A549 (cell line): ENCODE measurements at regions not wholly inside any gene's neighbourhood (a gene's known extent, or its start where the extent isn't known, plus 50 kb on each side); places are given as distances from the start of the nearest gene placed in this dataset.

Source experiments
- ATAC-seq, 2 experiments: fragments of 200-7000 bp in 1 of 2; fragments of >200 bp in 1 of 2; cut with Nextera tagmentation in 1 of 2; cut with Tn5 transposase in 1 of 2; 3 replicates each; pipeline versions ENCODE4 v1.8.0 to v1.9.1; 2018 to 2020; ENCODE audit warnings: mild to moderate bottlenecking in 1 of 2, moderate library complexity in 1 of 2
- CTCF ChIA-PET: fragments of 300-600 bp; sonication (Branson Sonifier 250); formaldehyde crosslinking; extraction: SDS; loops from one replicate; lab custom pipeline; 2021; ENCODE audit warnings: antibody characterized with exemption, inconsistent platforms; lab: Yijun Ruan, JAX
- POLR2A ChIA-PET: fragments of 350-600 bp; formaldehyde crosslinking; extraction: SDS; loops from one replicate; lab custom pipeline; 2021; ENCODE audit warnings: antibody characterized with exemption, inconsistent platforms; lab: Yijun Ruan, JAX
- DNase-seq, 2 experiments: peaks; one replicate each; pipeline versions ENCODE4 v3.0.0 to v3.0.0-alpha.2; 2011 to 2016; ENCODE audit warnings: low read depth in 1 of 2, low spot score in 1 of 2
- FAIRE-seq: peaks from 2 replicates; lab custom pipeline; 2011; peaks lifted over from hg19 to GRCh38; lab: Jason Lieb, UNC
- H3K27ac ChIP-seq, 2 experiments: fragments of >200 bp; sonication (Bioruptor Twin); formaldehyde crosslinking; 3 replicates each; pipeline ENCODE4 v1.5.1; 2016 to 2017
- H3K4me1 ChIP-seq: fragments of >200 bp; sonication (Bioruptor Twin); formaldehyde crosslinking; 3 replicates; pipeline ENCODE4 v1.6.1; 2016
- H3K4me2 ChIP-seq: fragments of >200 bp; sonication (Bioruptor Twin); formaldehyde crosslinking; 3 replicates; pipeline ENCODE4 v1.6.1; 2016
- H3K4me3 ChIP-seq: fragments of >200 bp; sonication (Bioruptor Twin); formaldehyde crosslinking; 3 replicates; pipeline ENCODE4 v1.5.1; 2016
- H3K9me3 ChIP-seq: fragments of >200 bp; sonication (Bioruptor Twin); formaldehyde crosslinking; 3 replicates; pipeline ENCODE4 v1.6.1; 2016
- CTCF ChIP-seq: fragments of >200 bp; sonication (Bioruptor Twin); formaldehyde crosslinking; IDR thresholded peaks from 3 replicates; pipeline ENCODE4 v1.5.1; 2016
- EHF ChIP-seq: fragments of 250-450 bp; sonication (Bioruptor Pico); IDR thresholded peaks from 2 replicates; pipeline ENCODE4 v1.5.0; 2020; ENCODE audit warnings: mild to moderate bottlenecking
- EHMT2 ChIP-seq: fragments of 200-600 bp; sonication (generic); IDR thresholded peaks from 2 replicates; pipeline ENCODE4 v1.6.1; 2016; ENCODE audit warnings: antibody characterized with exemption, low read depth, mild to moderate bottlenecking, moderate library complexity
- ELK1 ChIP-seq: fragments of 150-350 bp; IDR thresholded peaks from 2 replicates; pipeline ENCODE4 v1.6.1; 2014; ENCODE audit warnings: low read depth, mild to moderate bottlenecking, low read length
- FOSB ChIP-seq: fragments of 250-450 bp; sonication (Bioruptor Pico); IDR thresholded peaks from 2 replicates; pipeline ENCODE4 v1.5.0; 2020; ENCODE audit warnings: mild to moderate bottlenecking, moderate library complexity
- HMGXB4 ChIP-seq: fragments of 250-450 bp; sonication (Bioruptor Pico); IDR thresholded peaks from 2 replicates; pipeline ENCODE4 v1.5.0; 2021; ENCODE audit warnings: mild to moderate bottlenecking, moderate library complexity, borderline replicate concordance
- JUNB ChIP-seq: fragments of >200 bp; sonication (Bioruptor Twin); formaldehyde crosslinking; IDR thresholded peaks from 2 replicates; pipeline ENCODE4 v1.6.1; 2016
- PHF8 ChIP-seq: fragments of 200-600 bp; sonication (generic); IDR thresholded peaks from 2 replicates; pipeline ENCODE4 v1.6.1; 2016; ENCODE audit warnings: low read depth, mild to moderate bottlenecking, antibody characterized with exemption, moderate library complexity, borderline replicate concordance
- RARB ChIP-seq: fragments of 250-450 bp; sonication (Bioruptor Pico); IDR thresholded peaks from 2 replicates; pipeline ENCODE4 v1.8.0; 2021; ENCODE audit warnings: mild to moderate bottlenecking, moderate library complexity
- RNF2 ChIP-seq: fragments of 200-600 bp; sonication (generic); IDR thresholded peaks from 2 replicates; pipeline ENCODE4 v1.6.1; 2016; ENCODE audit warnings: low read depth, mild to moderate bottlenecking, antibody characterized with exemption, moderate library complexity, borderline replicate concordance
- SMC3 ChIP-seq: fragments of >200 bp; sonication (Bioruptor Twin); formaldehyde crosslinking; IDR thresholded peaks from 3 replicates; pipeline ENCODE4 v1.6.1; 2018; ENCODE audit warnings: inconsistent platforms
- SREBF2 ChIP-seq: fragments of 450-650 bp; IDR thresholded peaks from 2 replicates; pipeline ENCODE4 v1.6.1; 2014; ENCODE audit warnings: mild to moderate bottlenecking, moderate library complexity
- ZNF302 ChIP-seq: fragments of 250-450 bp; sonication (Bioruptor Pico); IDR thresholded peaks from 2 replicates; pipeline ENCODE4 v1.9.0; 2021; ENCODE audit warnings: inconsistent platforms, mild to moderate bottlenecking, moderate library complexity
- WGBS: methylation state at CpG from one replicate; pipeline ENCODE4 v1.1.6; 2017; ENCODE audit errors: missing lambda C conversion rate; 5-methylcytosine and 5-hydroxymethylcytosine counted together

- Histone ChIP-seq H3K4me3 (no peak overlapping the region), H3K4me2 (no peak overlapping the region), H3K27ac (no peak overlapping the region), H3K4me1 (no peaks in the 10 kb centered on the region), H3K9me3 (no peaks in the 10 kb centered on the region)
- FAIRE-seq: no peak
- DNase-seq: no peak
- no peak for ATAC-seq
- ChIA-PET CTCF (no interaction called here), POLR2A (no interaction called here)
- TF ChIP-seq SREBF2 (no peak), EHMT2 (no peak), RNF2 (no peak), CTCF (no peak), PHF8 (no peak)
- 7% methylated on average over 9 of the region's 9 CpGs for WGBS
These were observed 164.1 kb upstream of the NTF3 start for GRCh38 chr12:5267603-5268423.

DNA sequence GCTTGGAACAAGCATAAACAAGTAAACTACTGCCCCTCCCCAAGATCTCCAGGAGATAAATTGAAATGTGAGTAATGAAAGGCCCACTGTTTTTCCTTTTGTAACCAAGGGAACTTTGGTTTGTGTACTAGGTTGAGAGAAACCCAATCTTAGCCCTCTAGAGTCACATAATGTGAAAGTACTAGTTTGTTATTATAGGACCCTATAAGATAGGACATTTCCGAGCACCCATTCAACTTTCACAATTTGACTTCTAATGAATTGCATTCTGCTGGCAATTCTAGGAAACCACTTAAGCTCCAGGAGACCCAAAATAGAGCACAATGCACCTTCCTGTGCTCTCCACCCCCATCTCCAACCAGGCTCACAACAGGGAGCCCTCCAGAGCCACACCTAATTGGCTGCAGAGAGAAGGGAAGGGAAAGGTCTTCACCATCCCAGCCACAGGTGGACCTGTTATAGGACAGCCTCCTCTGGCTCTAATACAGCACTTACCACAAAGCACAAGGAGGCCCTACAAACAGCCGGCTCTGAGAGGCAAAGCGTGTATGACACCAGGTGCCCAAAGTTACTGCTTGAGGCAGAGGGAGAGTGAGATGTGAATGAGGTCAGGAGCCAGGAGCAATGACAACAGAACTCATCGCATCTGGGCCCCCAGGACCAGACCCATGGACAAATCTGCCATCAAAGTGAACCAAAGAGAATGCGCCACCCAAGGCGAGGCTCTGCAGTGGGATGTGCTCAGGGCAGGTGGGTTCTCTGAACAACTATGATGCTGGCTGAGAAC, 163.3 kb upstream of the NTF3 start:
- FAIRE-seq: no peak
- POLR2A ChIA-PET: no interaction called here

GRCh38 chr12:5269846-5270245, 162.1 kb upstream of the NTF3 start:
- no peak for DNase-seq
- CTCF ChIA-PET: no interaction called here

More for the DNA sequence above, 163.3 kb upstream of the NTF3 start:
- H3K27ac ChIP-seq: no peak overlapping the region
- no peak overlapping the region for H3K4me3 ChIP-seq
- no peaks in the 10 kb centered on the region for H3K4me1 ChIP-seq
- no peak for DNase-seq
- H3K9me3 ChIP-seq: no peaks in the 10 kb centered on the region
- H3K4me2 ChIP-seq: no peak overlapping the region
- CTCF ChIA-PET: no interaction called here
- whole genome bisulfite sequencing: 17% methylated on average over 6 of the region's 6 CpGs
- TF ChIP-seq RARB (CRISPR knock-in tag) (no peak), EHF (CRISPR knock-in tag) (no peak), SMC3 (no peak), ELK1 (no peak)
- no peak for ATAC-seq

More at GRCh38 chr12:5269846-5270245, 162.1 kb upstream of the NTF3 start:
- no peak overlapping the region for H3K4me3 ChIP-seq
- WGBS: 0% methylated on average over 3 of the region's 3 CpGs
- H3K4me2 ChIP-seq: no peak overlapping the region
- POLR2A ChIA-PET: no interaction called here
- no peaks in the 10 kb centered on the region for H3K4me1 ChIP-seq
- H3K9me3 ChIP-seq: no peaks in the 10 kb centered on the region
- no peak for ATAC-seq
- no peak for TF ChIP-seq SMC3
- no peak for TF ChIP-seq ZNF302 (CRISPR knock-in tag)
- TF ChIP-seq FOSB: no peak
- no peak for TF ChIP-seq HMGXB4 (CRISPR knock-in tag)
- TF ChIP-seq JUNB: no peak
- no peak for FAIRE-seq
- no peak overlapping the region for H3K27ac ChIP-seq
